T-helper 17 cell (primary cell): ENCODE measurements at regions not wholly inside any gene's neighbourhood (a gene's known extent, or its start where the extent isn't known, plus 50 kb on each side); places are given as distances from the start of the nearest gene placed in this dataset.

Experiments
- ATAC-seq: fragments of 150-1000 bp; cut with Tn5 transposase; 2 replicates; pipeline ENCODE4 v1.10.0; 2021; ENCODE audit warnings: mild to moderate bottlenecking, moderate library complexity
- DNase-seq, 3 donors: peaks; one replicate each; pipeline versions ENCODE4 v3.0.0 to v3.0.0-alpha.2; 2020 to 2021
- H3K9me3 ChIP-seq: one replicate; pipeline ENCODE4 v1.7.0; 2013; ENCODE audit warnings: low read length, mild to moderate bottlenecking; ENCODE audit not compliant: control insufficient read depth, poor library complexity, severe bottlenecking
- H3K27ac Mint-ChIP-seq: one replicate; pipeline ENCODE4 v1.8.0; 2022; ENCODE audit warnings: mild to moderate bottlenecking, moderate library complexity, mixed read lengths
- H3K27me3 Mint-ChIP-seq: one replicate; pipeline ENCODE4 v1.8.0; 2022; ENCODE audit warnings: mixed read lengths
- H3K36me3 Mint-ChIP-seq: one replicate; pipeline ENCODE4 v1.8.0; 2022; ENCODE audit warnings: low read depth, mixed read lengths
- H3K4me1 Mint-ChIP-seq: one replicate; pipeline ENCODE4 v1.8.0; 2022; ENCODE audit warnings: mild to moderate bottlenecking, mixed read lengths
- H3K4me3 Mint-ChIP-seq: one replicate; pipeline ENCODE4 v1.8.0; 2022; ENCODE audit warnings: mild to moderate bottlenecking, moderate library complexity, mixed read lengths

DNA sequence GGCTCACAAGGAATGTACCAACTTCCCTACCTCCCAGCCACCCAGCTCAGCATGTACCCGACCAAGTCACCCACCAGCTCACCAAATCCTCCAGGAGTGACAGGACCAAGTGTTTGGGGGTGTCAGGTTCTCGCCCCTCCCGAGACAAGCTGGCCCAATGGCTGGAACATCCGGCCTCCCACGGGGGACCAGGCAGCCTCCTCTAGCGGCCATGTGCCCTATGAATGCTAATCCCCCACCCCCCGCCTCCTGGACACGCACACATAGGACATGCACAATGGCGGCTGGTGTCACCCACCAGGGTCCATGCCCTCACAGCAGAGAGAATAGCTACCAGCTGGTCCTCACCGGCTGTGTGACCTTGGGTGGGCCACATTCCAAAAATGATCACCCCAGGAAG, 151.0 kb downstream of the MN1 start:
- H3K27ac Mint-ChIP-seq = no peak overlapping the region
- no peaks in the 10 kb centered on the region for H3K27me3 Mint-ChIP-seq
- ATAC-seq = no peak
- no peaks in the 10 kb centered on the region for H3K36me3 Mint-ChIP-seq
- H3K4me1 Mint-ChIP-seq = no peaks in the 10 kb centered on the region
- no peak overlapping the region for H3K4me3 Mint-ChIP-seq
- H3K9me3 ChIP-seq = no peaks in the 10 kb centered on the region
- no peak for DNase-seq

DNA sequence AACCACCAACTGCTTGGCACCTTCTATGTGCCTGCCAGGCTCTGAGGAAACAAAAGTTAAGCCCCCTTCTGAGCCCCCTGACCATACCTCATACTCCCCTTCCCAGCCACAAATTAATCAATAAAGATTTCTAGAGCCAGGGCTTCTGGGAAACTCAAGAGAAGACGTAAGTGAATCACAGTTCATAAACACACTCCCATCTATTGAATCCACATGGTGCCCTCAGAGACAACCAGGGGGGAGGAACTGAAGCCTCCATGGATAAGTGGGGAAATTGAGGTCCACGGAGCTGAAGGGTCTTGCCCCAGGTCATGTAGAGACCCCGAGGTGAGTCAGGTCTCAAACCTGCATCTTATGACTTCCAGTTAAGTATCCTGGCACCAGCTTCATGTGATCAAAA, 150.6 kb downstream of the MN1 start:
- ATAC-seq (no peak), DNase-seq (no peak)
- no peaks in the 10 kb centered on the region for H3K27me3 Mint-ChIP-seq
- no peaks in the 10 kb centered on the region for H3K9me3 ChIP-seq
- no peak overlapping the region for H3K27ac Mint-ChIP-seq
- no peaks in the 10 kb centered on the region for H3K4me1 Mint-ChIP-seq
- H3K36me3 Mint-ChIP-seq = no peaks in the 10 kb centered on the region
- no peak overlapping the region for H3K4me3 Mint-ChIP-seq

DNA sequence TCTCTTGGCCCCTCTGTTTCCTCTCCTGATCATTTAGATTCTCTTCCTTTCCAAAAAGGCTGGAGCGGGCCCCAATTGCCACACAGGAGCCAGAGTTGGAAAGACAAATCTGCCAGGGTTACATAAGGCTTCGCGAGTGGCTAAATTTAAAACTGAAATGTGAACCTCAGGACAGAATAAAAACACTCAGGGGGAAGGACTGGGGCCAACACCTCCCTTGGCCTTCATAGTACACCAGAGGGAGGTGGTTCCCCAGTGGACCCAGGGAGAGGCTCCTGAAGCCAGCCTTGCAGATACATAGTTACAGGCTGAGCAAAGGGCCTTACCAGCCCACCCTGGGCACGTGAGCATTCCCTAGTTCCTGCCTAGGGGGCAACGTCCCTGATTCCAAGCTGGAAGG, 150.1 kb downstream of the MN1 start:
- Mint-ChIP-seq H3K27me3 (no peaks in the 10 kb centered on the region), H3K27ac (no peak overlapping the region), H3K36me3 (no peaks in the 10 kb centered on the region), H3K4me3 (no peak overlapping the region), H3K4me1 (no peaks in the 10 kb centered on the region)
- no peak for ATAC-seq
- no peaks in the 10 kb centered on the region for H3K9me3 ChIP-seq
- DNase-seq = no peak

DNA sequence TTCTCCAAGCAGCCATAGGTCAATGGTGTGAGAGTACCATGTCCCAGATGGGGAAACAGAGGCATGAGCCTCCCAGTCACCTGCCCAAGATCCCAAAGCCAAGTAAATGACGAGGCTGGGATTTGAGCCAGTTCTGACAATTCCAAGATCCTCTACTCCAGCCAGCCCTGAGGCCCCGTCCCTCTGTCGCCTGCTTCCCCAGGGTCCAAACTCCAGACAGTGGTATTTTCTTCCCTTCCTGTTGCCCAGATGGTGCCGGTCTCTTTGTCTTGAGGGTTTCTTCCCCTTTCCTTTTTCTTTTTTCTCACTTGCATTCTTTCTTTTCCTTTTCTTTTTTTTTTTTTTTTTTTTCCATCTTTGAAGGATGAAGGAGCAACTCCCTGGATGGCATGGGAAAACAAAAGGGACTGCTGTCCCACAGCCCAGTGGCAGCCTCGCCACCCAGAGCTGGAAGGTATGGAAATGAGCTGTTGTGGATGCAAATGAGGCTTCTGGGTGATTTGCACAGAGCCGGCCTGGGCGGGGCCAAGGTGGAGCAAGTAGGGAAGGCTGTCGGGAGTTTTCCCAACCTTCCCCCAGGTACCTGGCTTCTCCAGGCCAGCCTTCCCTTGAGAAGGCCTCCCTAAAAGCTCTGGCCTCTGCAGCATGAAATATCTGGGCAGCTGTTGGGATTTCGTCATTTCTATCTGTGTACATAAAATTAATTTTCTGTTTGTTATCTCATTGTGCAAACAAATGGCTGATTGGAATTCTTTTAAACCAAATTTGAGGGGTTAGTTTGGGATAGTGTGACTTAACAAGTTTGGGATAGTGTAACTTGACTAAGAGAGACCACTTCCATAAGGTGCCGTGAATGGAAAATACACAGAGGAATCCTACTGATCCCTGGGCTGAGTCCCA, 146.8 kb downstream of the MN1 start:
- no peak overlapping the region for H3K27ac Mint-ChIP-seq
- no peaks in the 10 kb centered on the region for H3K9me3 ChIP-seq
- H3K4me1 Mint-ChIP-seq = no peaks in the 10 kb centered on the region
- H3K4me3 Mint-ChIP-seq = no peak overlapping the region
- ATAC-seq (no peak), DNase-seq (no peak)
- no peaks in the 10 kb centered on the region for H3K36me3 Mint-ChIP-seq
- H3K27me3 Mint-ChIP-seq = no peaks in the 10 kb centered on the region

DNA sequence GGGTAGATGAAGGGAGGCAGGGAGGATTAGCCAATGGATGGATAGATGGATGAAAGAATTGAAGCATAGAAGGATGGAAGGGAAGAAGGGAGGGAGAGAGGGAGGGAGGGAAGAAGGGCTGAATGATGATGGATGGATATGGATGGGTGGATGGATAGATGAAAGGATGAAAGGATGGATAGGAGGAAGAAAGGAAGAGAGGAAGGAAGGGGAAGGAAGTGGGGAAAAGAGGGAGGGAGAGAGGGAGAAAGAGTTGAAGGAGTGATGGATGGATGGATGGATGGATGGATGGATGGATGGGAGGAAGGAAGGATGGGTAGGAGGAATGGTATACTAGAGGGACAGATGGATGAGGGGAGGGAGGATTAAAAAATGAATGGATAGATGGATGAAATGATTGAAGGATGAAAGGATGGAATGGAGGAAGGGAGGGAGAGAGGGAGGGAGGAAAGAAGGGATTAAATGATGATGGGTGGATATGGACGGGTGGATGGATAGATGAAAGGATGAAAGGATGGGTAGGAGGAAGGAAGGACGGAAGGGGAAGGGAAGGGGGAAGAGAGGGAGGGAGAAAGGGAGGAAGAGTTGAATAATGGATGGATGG, 145.9 kb downstream of the MN1 start:
- H3K27me3 Mint-ChIP-seq = no peaks in the 10 kb centered on the region
- H3K36me3 Mint-ChIP-seq = no peaks in the 10 kb centered on the region
- H3K9me3 ChIP-seq = no peaks in the 10 kb centered on the region
- no peaks in the 10 kb centered on the region for H3K4me1 Mint-ChIP-seq
- H3K4me3 Mint-ChIP-seq = no peak overlapping the region
- DNase-seq (no peak), ATAC-seq (no peak)
- no peak overlapping the region for H3K27ac Mint-ChIP-seq

DNA sequence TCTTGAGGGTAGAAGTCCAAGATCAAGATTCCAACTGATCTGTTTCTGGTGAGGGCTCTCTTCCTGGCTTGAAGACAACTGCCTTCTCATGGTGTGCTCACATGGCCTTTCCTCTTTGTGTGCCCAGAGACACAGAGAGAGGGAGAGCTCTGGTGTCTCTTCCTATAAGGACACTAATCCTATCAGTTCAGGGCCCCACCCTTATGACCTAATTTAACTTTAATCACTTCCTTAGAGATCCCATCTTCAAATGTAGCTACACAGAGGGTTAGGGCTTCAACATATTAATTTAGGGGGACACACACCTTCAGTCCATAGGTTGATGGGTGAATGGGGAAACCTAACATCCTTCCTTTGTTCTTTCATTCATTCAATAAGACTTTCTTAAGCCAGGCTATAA, 144.6 kb downstream of the MN1 start:
- Mint-ChIP-seq H3K36me3 (no peaks in the 10 kb centered on the region), H3K27ac (no peak overlapping the region), H3K27me3 (no peaks in the 10 kb centered on the region), H3K4me1 (no peaks in the 10 kb centered on the region), H3K4me3 (no peak overlapping the region)
- ATAC-seq = no peak
- no peak for DNase-seq
- H3K9me3 ChIP-seq = no peaks in the 10 kb centered on the region

DNA sequence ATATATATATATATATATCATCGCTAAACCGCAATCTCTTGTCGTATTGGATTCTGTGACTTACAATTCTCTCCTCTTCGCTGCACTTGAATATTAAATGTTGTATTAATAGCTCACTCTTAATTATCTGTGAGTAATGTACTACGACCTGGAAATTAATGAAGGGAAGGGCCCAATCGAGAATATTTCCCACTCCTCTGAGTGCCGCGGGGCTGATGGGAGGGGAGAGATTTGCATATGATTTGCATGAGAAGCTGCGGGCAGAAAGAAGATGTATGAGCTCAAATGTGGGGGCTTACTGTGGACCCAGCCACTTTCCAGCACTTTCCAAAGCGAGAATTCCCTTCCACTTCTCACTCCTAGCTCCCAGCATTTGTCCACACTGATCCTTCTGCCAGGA, 141.2 kb downstream of the MN1 start:
- H3K27me3 Mint-ChIP-seq = peaks cover 13% of the 10 kb centered on the region
- ATAC-seq = no peak
- no peak overlapping the region for H3K27ac Mint-ChIP-seq
- no peak for DNase-seq
- no peak overlapping the region for H3K4me3 Mint-ChIP-seq
- H3K36me3 Mint-ChIP-seq = no peaks in the 10 kb centered on the region
- H3K4me1 Mint-ChIP-seq = no peaks in the 10 kb centered on the region
- H3K9me3 ChIP-seq = no peaks in the 10 kb centered on the region

DNA sequence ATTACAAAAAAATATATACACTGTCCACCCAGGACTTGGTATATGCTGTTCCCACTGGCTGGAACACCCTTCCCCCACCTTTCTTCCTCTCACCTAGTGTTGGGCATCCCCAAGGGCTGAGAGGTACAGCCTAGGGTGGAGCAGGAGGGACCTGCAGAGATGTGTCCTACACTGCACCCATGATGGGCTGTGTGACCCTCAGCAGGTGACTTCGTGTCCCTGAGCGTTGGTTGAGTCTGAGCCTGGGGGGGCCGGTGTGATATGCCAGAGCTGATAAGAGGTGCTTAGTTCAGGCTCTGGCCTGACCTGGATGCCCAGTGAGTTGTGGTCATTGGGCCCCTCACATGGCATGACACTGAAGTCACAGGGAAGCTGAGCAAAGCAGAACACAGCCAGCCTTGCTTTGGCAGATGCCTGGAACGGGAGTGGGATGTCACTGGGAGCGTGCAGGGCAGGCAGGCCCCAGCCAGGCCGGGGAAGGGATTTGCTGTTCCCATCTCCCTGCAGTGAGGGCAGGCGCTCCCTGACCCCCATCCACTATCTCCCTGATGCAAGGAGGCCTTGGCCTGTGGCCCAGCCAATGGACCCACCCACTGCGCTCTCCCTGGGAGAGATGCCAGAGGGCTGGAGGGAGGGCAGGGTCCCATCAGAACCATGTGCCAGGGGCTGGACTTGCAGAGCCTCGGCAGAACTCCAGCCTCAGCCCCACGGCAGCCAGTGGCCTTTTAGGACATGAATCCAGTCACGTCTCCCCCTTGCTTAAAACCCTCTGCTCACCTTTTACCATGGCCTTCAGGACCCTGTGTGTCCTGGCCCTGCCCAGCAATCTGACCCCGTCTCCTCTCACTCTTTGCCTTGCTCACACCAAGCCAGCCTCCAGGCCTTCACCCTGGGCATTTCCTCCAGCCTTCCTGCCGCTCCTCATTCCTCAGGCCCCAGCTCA, 138.9 kb downstream of the MN1 start:
- Mint-ChIP-seq H3K4me3 (no peak overlapping the region), H3K27ac (no peak overlapping the region), H3K36me3 (no peaks in the 10 kb centered on the region), H3K4me1 (no peaks in the 10 kb centered on the region), H3K27me3 (peaks cover 13% of the 10 kb centered on the region)
- no peak for ATAC-seq
- H3K9me3 ChIP-seq = no peaks in the 10 kb centered on the region
- DNase-seq = no peak

DNA sequence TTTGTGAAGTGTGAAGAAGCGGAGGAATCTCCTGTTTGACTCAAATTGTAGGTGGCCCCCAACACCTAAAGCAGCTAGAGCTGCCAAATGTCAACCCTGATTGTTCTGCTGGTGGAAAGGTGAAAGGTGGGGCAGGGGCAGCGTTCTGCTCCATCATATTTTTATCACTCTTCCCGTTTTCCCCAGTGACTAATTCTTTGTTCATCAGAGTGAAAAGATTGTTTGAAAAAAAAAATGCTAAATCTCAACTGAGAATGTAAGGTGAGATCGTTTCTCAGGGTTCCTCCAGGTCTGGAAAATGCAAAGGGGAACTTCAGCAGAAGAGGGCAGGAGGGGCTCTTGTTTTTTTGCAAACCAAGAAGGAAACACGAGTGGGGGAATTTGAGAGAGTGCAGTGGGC, 137.7 kb downstream of the MN1 start:
- DNase-seq = no peak
- no peak overlapping the region for H3K27ac Mint-ChIP-seq
- no peak for ATAC-seq
- H3K4me1 Mint-ChIP-seq = no peaks in the 10 kb centered on the region
- H3K4me3 Mint-ChIP-seq = no peak overlapping the region
- peaks cover 13% of the 10 kb centered on the region for H3K27me3 Mint-ChIP-seq
- no peaks in the 10 kb centered on the region for H3K36me3 Mint-ChIP-seq
- H3K9me3 ChIP-seq = no peaks in the 10 kb centered on the region

DNA sequence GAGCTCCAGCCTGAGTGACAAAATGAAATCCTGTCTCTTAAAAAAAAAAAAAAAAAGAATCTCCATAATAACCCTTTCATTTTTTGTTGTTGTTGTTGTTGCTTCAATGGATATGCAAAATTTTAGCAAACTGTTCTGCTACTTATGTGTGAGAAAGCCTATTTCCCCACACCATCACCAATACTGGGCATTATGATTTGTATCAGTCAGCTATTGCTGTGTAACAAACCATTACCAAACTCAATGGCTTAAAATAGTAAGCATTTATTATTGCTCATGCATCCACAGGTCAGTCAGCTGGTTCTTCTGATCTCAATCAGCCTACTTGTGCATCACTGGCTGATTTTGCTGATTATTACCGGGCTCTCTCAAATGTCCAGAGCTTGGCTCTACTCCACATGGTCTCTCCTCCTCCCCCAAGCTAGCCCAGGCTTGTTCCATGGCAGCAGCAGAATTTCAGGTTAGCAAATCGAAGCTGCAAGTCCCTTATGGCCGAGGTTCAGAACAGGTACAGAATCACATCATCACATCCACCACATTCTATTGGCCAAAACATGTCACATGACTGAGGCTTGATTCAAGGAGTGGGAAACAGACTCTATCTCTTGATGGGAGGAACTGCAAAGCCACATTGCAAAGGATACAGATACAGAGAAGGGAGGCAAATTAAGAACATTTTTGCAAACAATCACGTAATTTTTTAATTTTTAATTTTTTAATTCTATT, 135.1 kb downstream of the MN1 start:
- ATAC-seq (no peak), DNase-seq (no peak)
- Mint-ChIP-seq H3K27me3 (peaks cover 29% of the 10 kb centered on the region), H3K4me1 (no peaks in the 10 kb centered on the region), H3K36me3 (no peaks in the 10 kb centered on the region), H3K27ac (no peak overlapping the region), H3K4me3 (no peak overlapping the region)
- no peaks in the 10 kb centered on the region for H3K9me3 ChIP-seq

DNA sequence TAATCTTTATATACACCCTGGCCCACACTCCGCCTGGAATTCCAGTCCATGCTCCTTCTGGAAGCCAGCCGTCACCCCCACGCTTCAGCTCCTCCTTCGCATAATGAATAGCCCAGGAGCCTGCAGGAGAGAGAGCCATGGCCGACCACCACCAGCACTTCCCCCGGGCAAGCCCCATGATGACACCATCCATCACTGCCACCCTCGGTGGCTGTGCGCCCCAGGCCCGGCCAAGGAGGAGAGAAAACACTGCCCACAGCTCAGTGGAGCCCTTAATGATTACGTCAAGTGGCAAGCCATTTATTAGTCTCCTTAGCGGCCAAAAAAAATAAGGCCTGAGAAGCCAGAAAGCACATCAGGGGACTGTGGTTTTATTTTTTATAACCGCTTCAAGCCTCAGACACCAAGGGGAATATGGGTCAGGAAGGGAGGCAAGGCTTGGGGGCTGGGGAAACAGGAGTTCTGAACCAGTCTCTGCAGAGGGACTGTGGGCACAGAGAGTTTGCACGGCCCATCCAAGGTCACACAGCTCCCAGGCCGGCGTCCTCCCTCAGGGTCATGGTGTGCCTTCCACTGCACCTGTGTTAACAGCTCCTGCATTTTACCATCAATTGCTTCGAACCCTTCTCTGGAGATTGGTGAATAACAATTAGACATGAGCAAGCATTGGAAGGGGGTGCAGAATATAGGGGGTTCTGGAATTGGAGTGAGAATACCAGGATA, 134.3 kb downstream of the MN1 start:
- Mint-ChIP-seq H3K4me1 (no peaks in the 10 kb centered on the region), H3K36me3 (no peaks in the 10 kb centered on the region), H3K4me3 (no peak overlapping the region), H3K27ac (no peak overlapping the region), H3K27me3 (peaks cover 29% of the 10 kb centered on the region)
- DNase-seq (no peak), ATAC-seq (no peak)
- no peaks in the 10 kb centered on the region for H3K9me3 ChIP-seq
